KMS-11 (cell line): ENCODE measurements at regions not wholly inside any gene's neighbourhood (a gene's known extent, or its start where the extent isn't known, plus 50 kb on each side); places are given as distances from the start of the nearest gene placed in this dataset.
"Not testable (repeated sequence)": the region's sequence is repeated elsewhere in the genome, so short reads cannot be mapped to it uniquely, and the experiment has no call there.

Source experiments
- H2AFZ ChIP-seq: fragments of 200-600 bp; sonication (generic); 2 replicates; pipeline ENCODE4 v1.6.1; 2016; ENCODE audit warnings: antibody characterized with exemption, mixed run types, low read depth
- H3K27ac ChIP-seq: fragments of 200-600 bp; sonication (generic); 2 replicates; pipeline ENCODE4 v1.6.1; 2016; ENCODE audit warnings: mild to moderate bottlenecking, mixed run types
- H3K27me3 ChIP-seq: fragments of 200-600 bp; sonication (generic); 2 replicates; pipeline ENCODE4 v1.6.1; 2017; ENCODE audit warnings: mild to moderate bottlenecking, low read depth, mixed run types, moderate library complexity; ENCODE audit not compliant: insufficient read depth
- H3K36me3 ChIP-seq: fragments of 200-600 bp; sonication (generic); 2 replicates; pipeline ENCODE4 v1.6.1; 2017; ENCODE audit warnings: mild to moderate bottlenecking, mixed run types; ENCODE audit not compliant: insufficient read depth
- H3K4me1 ChIP-seq: fragments of 200-600 bp; sonication (generic); 2 replicates; pipeline ENCODE4 v1.6.1; 2016; ENCODE audit warnings: mild to moderate bottlenecking, low read depth, mixed run types; ENCODE audit not compliant: poor library complexity, severe bottlenecking
- H3K4me2 ChIP-seq: fragments of 200-600 bp; sonication (generic); 2 replicates; pipeline ENCODE4 v1.7.0; 2016; ENCODE audit warnings: mild to moderate bottlenecking, mixed run types
- H3K4me3 ChIP-seq: fragments of 200-600 bp; sonication (generic); IDR thresholded peaks from 2 replicates; pipeline ENCODE4 v1.6.1; 2017; ENCODE audit warnings: low read depth, low read length, mixed read lengths; ENCODE audit not compliant: insufficient read depth
- H3K79me2 ChIP-seq: fragments of 200-600 bp; sonication (generic); 2 replicates; pipeline ENCODE4 v1.6.1; 2016; ENCODE audit warnings: low read depth, mixed run types; ENCODE audit not compliant: insufficient read depth
- H3K9ac ChIP-seq: fragments of 200-600 bp; sonication (generic); 2 replicates; pipeline ENCODE4 v1.6.1; 2016; ENCODE audit warnings: mild to moderate bottlenecking, mixed run types
- H4K20me1 ChIP-seq: fragments of 200-600 bp; sonication (generic); 2 replicates; pipeline ENCODE4 v1.6.1; 2016; ENCODE audit warnings: mild to moderate bottlenecking, mixed run types; ENCODE audit not compliant: insufficient read depth
- TF ChIP-seq, protein P1 (sequence below): fragments of 200-600 bp; sonication (generic); conservative IDR thresholded peaks from 2 replicates; pipeline ENCODE4 v1.6.1; 2017; ENCODE audit warnings: low read depth, mild to moderate bottlenecking, antibody characterized with exemption, low read length, moderate library complexity, mixed read lengths

GRCh38 chr4:64799751-64800150, 390.5 kb upstream of the TECRL start:
- TF ChIP-seq, protein P1, sequence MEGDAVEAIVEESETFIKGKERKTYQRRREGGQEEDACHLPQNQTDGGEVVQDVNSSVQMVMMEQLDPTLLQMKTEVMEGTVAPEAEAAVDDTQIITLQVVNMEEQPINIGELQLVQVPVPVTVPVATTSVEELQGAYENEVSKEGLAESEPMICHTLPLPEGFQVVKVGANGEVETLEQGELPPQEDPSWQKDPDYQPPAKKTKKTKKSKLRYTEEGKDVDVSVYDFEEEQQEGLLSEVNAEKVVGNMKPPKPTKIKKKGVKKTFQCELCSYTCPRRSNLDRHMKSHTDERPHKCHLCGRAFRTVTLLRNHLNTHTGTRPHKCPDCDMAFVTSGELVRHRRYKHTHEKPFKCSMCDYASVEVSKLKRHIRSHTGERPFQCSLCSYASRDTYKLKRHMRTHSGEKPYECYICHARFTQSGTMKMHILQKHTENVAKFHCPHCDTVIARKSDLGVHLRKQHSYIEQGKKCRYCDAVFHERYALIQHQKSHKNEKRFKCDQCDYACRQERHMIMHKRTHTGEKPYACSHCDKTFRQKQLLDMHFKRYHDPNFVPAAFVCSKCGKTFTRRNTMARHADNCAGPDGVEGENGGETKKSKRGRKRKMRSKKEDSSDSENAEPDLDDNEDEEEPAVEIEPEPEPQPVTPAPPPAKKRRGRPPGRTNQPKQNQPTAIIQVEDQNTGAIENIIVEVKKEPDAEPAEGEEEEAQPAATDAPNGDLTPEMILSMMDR = no peak
- Histone ChIP-seq H2AFZ (no peak overlapping the region), H3K27me3 (no peaks in the 10 kb centered on the region)

DNA sequence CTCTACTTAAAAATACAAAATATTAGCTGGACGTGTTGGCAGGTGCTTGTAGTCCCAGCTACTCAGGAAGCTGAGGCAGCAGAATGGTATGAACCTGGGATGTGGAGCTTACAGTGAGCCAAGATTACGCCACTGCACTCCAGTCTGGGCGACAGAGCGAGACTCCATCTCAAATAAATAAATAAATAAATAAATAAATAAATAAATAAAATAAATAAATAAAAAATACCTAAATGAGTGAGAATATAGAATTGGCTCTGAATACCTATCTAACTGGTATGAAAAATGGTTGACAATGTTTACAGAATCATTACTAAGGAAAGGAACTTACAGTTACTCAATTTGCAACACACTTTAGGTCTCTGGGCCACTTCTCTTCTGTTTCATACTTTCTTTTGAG, 389.6 kb upstream of the TECRL start:
- not testable (repeated sequence) for H3K27me3 ChIP-seq, H3K27ac ChIP-seq, H2AFZ ChIP-seq, H3K79me2 ChIP-seq, H3K4me2 ChIP-seq, H3K36me3 ChIP-seq, H3K4me3 ChIP-seq, H3K9ac ChIP-seq, H3K4me1 ChIP-seq, H4K20me1 ChIP-seq

More at GRCh38 chr4:64799751-64800150, 390.5 kb upstream of the TECRL start:
- Histone ChIP-seq H3K4me1 (no peaks in the 10 kb centered on the region), H4K20me1 (no peaks in the 10 kb centered on the region), H3K9ac (no peak overlapping the region), H3K27ac (no peak overlapping the region), H3K79me2 (no peaks in the 10 kb centered on the region), H3K4me3 (no peak overlapping the region), H3K4me2 (no peak overlapping the region), H3K36me3 (no peaks in the 10 kb centered on the region)

GRCh38 chr4:64796581-64796980, 387.3 kb upstream of the TECRL start:
- TF ChIP-seq, protein P1 = no peak
- H3K4me2 ChIP-seq = no peak overlapping the region
- no peak overlapping the region for H3K4me3 ChIP-seq
- H3K27ac ChIP-seq = no peak overlapping the region
- H3K9ac ChIP-seq = no peak overlapping the region
- no peaks in the 10 kb centered on the region for H3K79me2 ChIP-seq
- H3K36me3 ChIP-seq = no peaks in the 10 kb centered on the region
- no peaks in the 10 kb centered on the region for H4K20me1 ChIP-seq
- H3K4me1 ChIP-seq = no peaks in the 10 kb centered on the region
- H3K27me3 ChIP-seq = no peaks in the 10 kb centered on the region
- no peak overlapping the region for H2AFZ ChIP-seq

DNA sequence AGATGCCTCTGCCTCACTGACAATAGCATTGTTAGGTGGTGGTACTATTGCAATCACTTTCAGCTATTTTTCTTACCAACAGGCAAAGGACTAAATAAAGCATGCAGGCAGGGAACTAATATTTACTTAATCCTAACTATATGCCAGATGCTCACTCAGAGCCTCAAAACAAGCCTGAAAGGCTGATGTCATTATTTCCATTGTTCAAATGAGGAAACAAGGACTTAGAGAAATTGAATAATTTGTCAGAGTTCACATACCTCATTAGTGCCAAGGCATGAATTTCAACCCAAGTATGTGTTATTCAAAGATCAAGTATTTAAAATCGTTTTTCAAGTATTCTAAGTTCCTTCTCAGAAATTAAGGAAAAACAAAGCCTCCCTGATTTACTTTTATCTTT, 374.9 kb upstream of the TECRL start:
- H3K27me3 ChIP-seq = no peaks in the 10 kb centered on the region
- H3K79me2 ChIP-seq = no peaks in the 10 kb centered on the region
- no peak overlapping the region for H3K27ac ChIP-seq
- no peaks in the 10 kb centered on the region for H3K36me3 ChIP-seq
- H2AFZ ChIP-seq = no peak overlapping the region
- H4K20me1 ChIP-seq = no peaks in the 10 kb centered on the region
- TF ChIP-seq, protein P1 = no peak
- H3K4me2 ChIP-seq = no peak overlapping the region
- peaks cover 17% of the 10 kb centered on the region for H3K4me1 ChIP-seq
- H3K9ac ChIP-seq = no peak overlapping the region
- no peak overlapping the region for H3K4me3 ChIP-seq

GRCh38 chr4:64781737-64782326, 372.6 kb upstream of the TECRL start:
- Histone ChIP-seq H3K27me3 (no peaks in the 10 kb centered on the region), H4K20me1 (no peaks in the 10 kb centered on the region), H3K27ac (no peak overlapping the region), H3K4me3 (no peak overlapping the region), H3K9ac (no peak overlapping the region), H3K36me3 (no peaks in the 10 kb centered on the region), H3K4me2 (no peak overlapping the region), H3K4me1 (peaks cover 17% of the 10 kb centered on the region), H2AFZ (no peak overlapping the region), H3K79me2 (no peaks in the 10 kb centered on the region)
- TF ChIP-seq, protein P1 = peak; percentile 91
